Sigmoid colon (tissue), 6 donors: ENCODE measurements at regions not wholly inside any gene's neighbourhood (a gene's known extent, or its start where the extent isn't known, plus 50 kb on each side); places are given as distances from the start of the nearest gene placed in this dataset.
"Not testable (repeated sequence)": the region's sequence is repeated elsewhere in the genome, so short reads cannot be mapped to it uniquely, and the experiment has no call there.

Source experiments
- DNase-seq: peaks from one replicate; pipeline ENCODE4 v3.0.0-alpha.2; 2019
- H3K27ac ChIP-seq, 4 donors: fragments of 200-600 bp; sonication (generic); one replicate each; pipeline ENCODE4 v1.5.1; 2016 to 2019; ENCODE audit warnings: mild to moderate bottlenecking in 1 of 4
- H3K27me3 ChIP-seq, 3 donors: fragments of 200-600 bp; sonication (generic); one replicate each; pipeline ENCODE4 v1.5.1; 2019; ENCODE audit warnings: mild to moderate bottlenecking in 1 of 3
- H3K36me3 ChIP-seq, 4 donors: fragments of 200-600 bp; sonication (generic); one replicate each; pipeline ENCODE4 v1.5.1; 2016 to 2019
- H3K4me1 ChIP-seq, 4 donors: fragments of 200-600 bp; sonication (generic); one replicate each; pipeline ENCODE4 v1.5.1; 2017 to 2019
- H3K4me3 ChIP-seq, 4 donors: fragments of 200-600 bp; sonication (generic); one replicate each; pipeline ENCODE4 v1.5.1; 2017 to 2019; ENCODE audit warnings: mild to moderate bottlenecking in 2 of 4, moderate library complexity in 1 of 4
- H3K9me3 ChIP-seq, 4 donors: fragments of 200-600 bp in 3 of 4; sonication (generic) in 3 of 4; one replicate each; pipeline versions ENCODE4 v1.5.1 to v1.6.1; 2013 to 2019
- EP300 ChIP-seq, 4 donors: sonication (generic); formaldehyde crosslinking; IDR thresholded peaks; one replicate each; pipeline ENCODE4 v1.6.1; 2017; ENCODE audit warnings: antibody characterized with exemption in 4 of 4
- POLR2A ChIP-seq, 2 donors: fragments of 450-650 bp; IDR thresholded peaks; one replicate each; pipeline ENCODE4 v1.6.1; 2016; ENCODE audit warnings: antibody characterized with exemption in 2 of 2, mild to moderate bottlenecking in 2 of 2, moderate library complexity in 2 of 2
- POLR2AphosphoS5 ChIP-seq, 4 donors: sonication (generic); formaldehyde crosslinking; IDR thresholded peaks; one replicate each; pipeline ENCODE4 v1.6.1; 2017; ENCODE audit warnings: antibody characterized with exemption in 4 of 4
- WGBS, 2 donors: extraction: QIAGEN DNeasy Blood & Tissue Kit; methylation state at CpG; one replicate each; pipeline ENCODE4 v1.1.7; 2013; 5-methylcytosine and 5-hydroxymethylcytosine counted together
- intact Hi-C: fragments of 100-400 bp; cut with DNase I; formaldehyde crosslinking; loops from one replicate; pipeline ENCODE4 v1.15.1; 2023
- TF ChIP-seq, protein P1 (sequence below), 4 experiments: fragments of 450-650 bp in 3 of 4; fragments of 200-600 bp in 1 of 4; IDR thresholded peaks; one replicate each; pipeline ENCODE4 v1.5.1; 2016 to 2019; ENCODE audit warnings: antibody characterized with exemption in 4 of 4, mild to moderate bottlenecking in 3 of 4, moderate library complexity in 2 of 4
- donor health status: healthy with polysubstance abuse.
- donor health status: healthy.

DNA sequence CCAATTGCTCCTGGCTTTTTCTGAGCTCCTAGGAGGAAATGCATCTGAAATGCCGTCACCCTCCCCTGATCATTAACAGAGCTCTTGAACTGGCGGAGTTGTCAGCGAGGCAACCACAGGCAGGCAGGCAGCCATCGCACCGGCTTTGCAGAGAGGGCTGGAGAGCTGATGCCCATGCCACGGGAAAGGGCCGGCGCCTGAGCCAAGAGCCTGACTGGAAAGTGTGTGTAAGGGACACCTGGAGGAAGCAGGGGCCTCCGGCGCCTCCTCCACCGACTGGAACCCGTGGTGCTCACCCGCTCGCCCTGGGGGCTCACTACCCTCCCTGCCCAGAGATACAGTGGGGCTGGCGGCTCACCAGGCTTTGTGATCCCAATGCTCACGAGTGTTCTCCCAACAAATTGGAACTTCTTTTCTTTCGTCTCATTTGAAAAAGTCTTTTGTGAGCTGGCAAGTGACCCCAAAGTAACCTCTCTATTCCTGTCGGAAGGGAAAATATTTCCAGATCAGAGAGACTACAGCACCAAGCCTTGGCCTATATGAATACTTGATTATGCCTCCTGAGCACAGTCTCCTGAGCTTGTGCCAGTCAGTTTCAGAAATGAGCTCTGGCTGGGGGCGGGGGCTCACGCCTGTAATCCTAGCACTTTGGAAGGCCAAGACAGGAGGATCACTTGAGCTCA, 97.7 kb upstream of the SLC25A33 start:
- Histone ChIP-seq H3K27ac (peak overlapping the region; percentile 60 to 80 (median 74)), H3K4me1 (peaks cover 0 to 38% (median 26%) of the 10 kb centered on the region in 4 donors), H3K9me3 (no peaks in the 10 kb centered on the region), H3K27me3 (no peaks in the 10 kb centered on the region), H3K36me3 (no peaks in the 10 kb centered on the region), H3K4me3 (no peak overlapping the region)
- DNase-seq = peak; percentile 82
- intact Hi-C loops = no loop called here
- 82 to 89% methylated on average over 20 of the region's 20 CpGs for WGBS, 2 donors
- TF ChIP-seq, protein P1, sequence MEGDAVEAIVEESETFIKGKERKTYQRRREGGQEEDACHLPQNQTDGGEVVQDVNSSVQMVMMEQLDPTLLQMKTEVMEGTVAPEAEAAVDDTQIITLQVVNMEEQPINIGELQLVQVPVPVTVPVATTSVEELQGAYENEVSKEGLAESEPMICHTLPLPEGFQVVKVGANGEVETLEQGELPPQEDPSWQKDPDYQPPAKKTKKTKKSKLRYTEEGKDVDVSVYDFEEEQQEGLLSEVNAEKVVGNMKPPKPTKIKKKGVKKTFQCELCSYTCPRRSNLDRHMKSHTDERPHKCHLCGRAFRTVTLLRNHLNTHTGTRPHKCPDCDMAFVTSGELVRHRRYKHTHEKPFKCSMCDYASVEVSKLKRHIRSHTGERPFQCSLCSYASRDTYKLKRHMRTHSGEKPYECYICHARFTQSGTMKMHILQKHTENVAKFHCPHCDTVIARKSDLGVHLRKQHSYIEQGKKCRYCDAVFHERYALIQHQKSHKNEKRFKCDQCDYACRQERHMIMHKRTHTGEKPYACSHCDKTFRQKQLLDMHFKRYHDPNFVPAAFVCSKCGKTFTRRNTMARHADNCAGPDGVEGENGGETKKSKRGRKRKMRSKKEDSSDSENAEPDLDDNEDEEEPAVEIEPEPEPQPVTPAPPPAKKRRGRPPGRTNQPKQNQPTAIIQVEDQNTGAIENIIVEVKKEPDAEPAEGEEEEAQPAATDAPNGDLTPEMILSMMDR (IDR thresholded peaks at IDR 0.05) = no peak
- TF ChIP-seq POLR2AphosphoS5 (IDR thresholded peaks at IDR 0.05) (peak in 2 of 4 donors; percentile 32 to 37), EP300 (IDR thresholded peaks at IDR 0.05) (no peak), POLR2A (IDR thresholded peaks at IDR 0.05) (no peak)

DNA sequence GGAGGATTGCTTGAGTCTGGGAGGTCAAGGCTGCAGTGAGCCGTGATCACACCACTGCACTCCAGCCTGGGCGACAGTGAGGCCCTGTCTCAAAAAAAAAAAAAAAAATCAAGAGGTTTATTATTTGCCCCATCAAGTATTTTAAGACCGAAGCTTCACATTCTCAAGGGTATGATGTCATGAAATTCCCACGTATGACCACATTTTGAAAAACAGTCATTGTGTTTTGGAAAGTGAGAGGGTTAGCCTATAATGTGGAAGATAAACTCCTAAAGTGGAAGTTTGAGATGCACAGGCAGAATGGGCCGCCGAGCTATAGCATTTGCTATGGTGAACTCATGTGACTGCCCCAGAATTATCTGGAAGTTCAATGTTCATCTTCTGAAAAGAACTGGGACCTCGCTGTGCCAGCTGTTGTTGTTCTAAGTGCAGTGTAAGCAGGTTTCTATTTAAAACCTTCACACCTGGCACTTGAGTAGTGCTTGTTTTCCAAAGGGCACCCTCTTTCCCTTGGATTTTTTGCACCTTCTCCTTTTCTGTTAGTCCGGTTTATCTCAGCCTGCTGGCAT, 96.9 kb upstream of the SLC25A33 start:
- H3K4me3 ChIP-seq = no peak overlapping the region
- H3K27ac ChIP-seq = peak overlapping the region; percentile 60 to 80 (median 74)

DNA sequence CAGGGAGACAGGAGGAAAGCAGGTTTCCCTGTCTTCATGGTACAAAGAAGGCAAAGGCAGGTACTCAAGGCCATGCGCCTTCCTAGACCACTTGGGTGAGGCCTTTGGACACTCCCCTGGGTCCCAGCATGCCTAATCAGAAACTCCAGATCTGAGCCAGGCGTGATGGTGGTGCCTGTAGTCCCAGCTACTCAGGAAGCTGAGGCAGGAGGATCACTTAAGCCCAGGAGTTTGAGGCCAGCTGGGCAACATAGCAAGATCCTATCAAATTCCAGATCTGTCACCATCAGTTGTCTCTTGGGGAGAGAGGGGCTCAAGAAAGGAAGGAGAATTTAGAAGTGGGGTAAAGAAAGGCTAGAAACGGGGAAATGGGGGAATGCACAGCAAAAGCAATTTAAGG, 96.3 kb upstream of the SLC25A33 start:
- WGBS, 2 donors = 90 to 92% methylated on average over 3 of the region's 3 CpGs
- Histone ChIP-seq H3K27me3 (no peaks in the 10 kb centered on the region), H3K4me3 (no peak overlapping the region), H3K27ac (peak overlapping the region in 3 of 4 donors; percentile 73 to 80 (median 76)), H3K36me3 (no peaks in the 10 kb centered on the region), H3K9me3 (no peaks in the 10 kb centered on the region), H3K4me1 (peaks cover 0 to 38% (median 26%) of the 10 kb centered on the region in 4 donors)
- intact Hi-C loops = no loop called here
- DNase-seq = no peak
- TF ChIP-seq POLR2AphosphoS5 (IDR thresholded peaks at IDR 0.05) = no peak
- no peak for TF ChIP-seq POLR2A (IDR thresholded peaks at IDR 0.05)
- no peak for TF ChIP-seq EP300 (IDR thresholded peaks at IDR 0.05)
- TF ChIP-seq, protein P1 (IDR thresholded peaks at IDR 0.05) = no peak

More for the DNA sequence above, 96.9 kb upstream of the SLC25A33 start:
- no peak for DNase-seq
- H3K27me3 ChIP-seq = no peaks in the 10 kb centered on the region
- H3K36me3 ChIP-seq = no peaks in the 10 kb centered on the region
- 68 to 84% methylated on average over 8 of the region's 8 CpGs for whole genome bisulfite sequencing, 2 donors
- peaks cover 0 to 38% (median 26%) of the 10 kb centered on the region in 4 donors for H3K4me1 ChIP-seq
- no peaks in the 10 kb centered on the region for H3K9me3 ChIP-seq
- intact Hi-C loops = no loop called here
- TF ChIP-seq POLR2AphosphoS5 (IDR thresholded peaks at IDR 0.05) = no peak

DNA sequence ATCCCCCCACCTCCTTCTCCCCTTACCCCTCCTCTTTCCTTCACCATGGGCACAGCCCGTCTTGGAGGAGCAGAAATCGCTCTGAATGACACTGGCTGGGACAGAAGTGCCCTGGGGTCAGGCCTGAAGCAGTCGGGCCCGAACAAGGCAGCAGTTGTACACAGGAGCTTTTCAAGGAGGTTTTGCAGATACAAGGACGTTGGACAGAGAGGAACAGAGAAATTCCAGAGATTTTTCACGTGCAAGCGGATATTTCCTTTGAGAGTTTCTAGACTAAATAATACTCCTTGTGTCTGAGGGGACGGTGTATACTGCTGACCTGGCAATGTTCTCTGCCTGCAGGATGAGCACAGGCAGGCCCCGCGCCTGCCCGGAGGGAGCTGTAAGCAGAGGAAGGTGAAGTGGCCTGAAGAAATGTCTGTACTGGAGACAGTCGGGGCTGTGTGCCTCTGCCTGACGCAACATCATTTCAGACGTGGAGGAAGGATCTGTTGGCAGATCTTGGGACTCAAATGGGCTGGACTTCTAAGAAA, 95.3 kb upstream of the SLC25A33 start:
- Histone ChIP-seq H3K4me3 (no peak overlapping the region), H3K9me3 (no peaks in the 10 kb centered on the region), H3K4me1 (peaks cover 0 to 47% (median 31%) of the 10 kb centered on the region in 4 donors), H3K36me3 (no peaks in the 10 kb centered on the region), H3K27me3 (no peaks in the 10 kb centered on the region), H3K27ac (peak overlapping the region in 3 of 4 donors; percentile 73 to 80 (median 76))
- 81 to 85% methylated on average over 14 of the region's 14 CpGs for WGBS, 2 donors
- DNase-seq = no peak
- intact Hi-C loops = no loop called here
- TF ChIP-seq POLR2A (IDR thresholded peaks at IDR 0.05) (no peak), EP300 (IDR thresholded peaks at IDR 0.05) (no peak), POLR2AphosphoS5 (IDR thresholded peaks at IDR 0.05) (no peak)
- TF ChIP-seq, protein P1 (IDR thresholded peaks at IDR 0.05) = no peak

DNA sequence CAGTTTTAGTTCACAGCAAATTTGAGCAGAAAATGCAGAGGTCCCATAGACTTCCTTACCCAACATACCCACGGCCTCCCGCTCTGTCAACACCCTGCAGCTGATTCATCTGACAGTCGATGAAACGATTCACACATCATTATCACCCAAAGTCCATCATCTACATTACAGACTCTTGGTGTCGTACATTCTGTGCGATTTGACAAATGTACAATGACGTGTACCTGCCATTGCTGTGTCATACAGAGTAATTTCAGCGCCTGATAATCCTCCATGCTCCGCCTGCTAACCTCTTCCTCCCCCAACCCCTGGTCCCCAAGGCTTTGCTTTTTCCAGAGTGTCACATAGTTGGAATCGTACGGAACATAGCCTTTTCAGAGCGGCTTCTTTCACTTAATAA, 94.7 kb upstream of the SLC25A33 start:
- no peaks in the 10 kb centered on the region for H3K9me3 ChIP-seq
- H3K27me3 ChIP-seq = no peaks in the 10 kb centered on the region
- TF ChIP-seq, protein P1 (IDR thresholded peaks at IDR 0.05) = no peak
- TF ChIP-seq POLR2AphosphoS5 (IDR thresholded peaks at IDR 0.05) (no peak), EP300 (IDR thresholded peaks at IDR 0.05) (no peak), POLR2A (IDR thresholded peaks at IDR 0.05) (no peak)
- DNase-seq = no peak
- H3K4me3 ChIP-seq = no peak overlapping the region
- no peaks in the 10 kb centered on the region for H3K36me3 ChIP-seq
- H3K4me1 ChIP-seq = peaks cover 0 to 53% (median 36%) of the 10 kb centered on the region in 4 donors
- peak overlapping the region in 3 of 4 donors; percentile 73 to 80 (median 76) for H3K27ac ChIP-seq
- 93 to 94% methylated on average over 12 of the region's 12 CpGs for WGBS, 2 donors
- intact Hi-C loops = no loop called here

DNA sequence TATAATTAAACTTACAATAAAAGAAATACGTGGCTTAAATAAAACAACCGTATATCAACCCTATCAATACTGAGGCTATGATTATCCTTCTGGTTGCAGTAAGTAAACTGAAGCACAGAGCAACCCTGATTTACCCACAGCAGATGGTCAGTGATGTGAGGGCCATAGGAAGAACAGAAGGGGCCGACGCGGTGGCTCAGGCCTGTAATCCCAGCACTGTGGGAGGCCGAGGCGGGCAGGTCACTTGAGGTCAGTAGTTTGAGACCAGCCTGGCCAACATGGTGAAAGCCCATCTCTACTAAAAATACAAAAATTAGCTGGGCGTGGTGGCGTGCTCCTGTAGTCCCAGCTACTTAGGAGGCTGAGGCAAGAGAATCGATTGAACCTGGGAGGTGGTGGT, 94.2 kb upstream of the SLC25A33 start:
- DNase-seq, H3K9me3 ChIP-seq, H3K27me3 ChIP-seq, H3K36me3 ChIP-seq, intact Hi-C loops, H3K4me3 ChIP-seq: not testable (repeated sequence)
- 95% methylated on average over 10 of the region's 10 CpGs for WGBS, 2 donors
- peaks cover 0 to 58% (median 41%) of the 10 kb centered on the region in 4 donors for H3K4me1 ChIP-seq
- H3K27ac ChIP-seq = peak overlapping the region in 2 of 4 donors; percentile 76 to 80
